Mucosa of descending colon (tissue), 3 donors: ENCODE measurements at regions not wholly inside any gene's neighbourhood (a gene's known extent, or its start where the extent isn't known, plus 50 kb on each side); places are given as distances from the start of the nearest gene placed in this dataset.
"Not testable (repeated sequence)": the region's sequence is repeated elsewhere in the genome, so short reads cannot be mapped to it uniquely, and the experiment has no call there.

Source experiments
- ATAC-seq: fragments of 200-7000 bp; cut with Tn5 transposase; one replicate; pipeline ENCODE4 v1.9.1; 2020; ENCODE audit warnings: mild to moderate bottlenecking, moderate library complexity
- DNase-seq, 3 donors: peaks; one replicate each; pipeline ENCODE4 v3.0.0-alpha.2; 2020
- H3K36me3 ChIP-seq: fragments of 200-600 bp; one replicate; pipeline ENCODE4 v1.8.0; 2021; ENCODE audit warnings: low read depth, mild to moderate bottlenecking
- H3K4me1 ChIP-seq: fragments of 200-600 bp; one replicate; pipeline ENCODE4 v1.8.0; 2021; ENCODE audit warnings: low read depth, mild to moderate bottlenecking
- H3K4me3 ChIP-seq: fragments of 200-600 bp; one replicate; pipeline ENCODE4 v1.8.0; 2021; ENCODE audit warnings: mild to moderate bottlenecking
- H3K9me3 ChIP-seq: fragments of 200-600 bp; one replicate; pipeline ENCODE4 v1.8.0; 2021; ENCODE audit warnings: mild to moderate bottlenecking
- CTCF ChIP-seq: fragments of 200-600 bp; IDR thresholded peaks from one replicate; pipeline ENCODE4 v1.8.0; 2022; ENCODE audit warnings: antibody characterized with exemption, mild to moderate bottlenecking
- intact Hi-C, 2 donors: fragments of 100-400 bp; cut with DNase I in 1 of 2; cut with micrococcal nuclease in 1 of 2; formaldehyde crosslinking; loops; one replicate each; pipeline versions ENCODE4 v1.11.0 to v1.11.1; 2022; cut with DNase I, micrococcal nuclease
- donor health status: DM: no; HTN: no; CAD: no; lungs with moderate emphysema.
- donor health status: DM: no; HTN: no; CAD: no.
- donor health status: DM: no; HTN: yes; CAD: no.

GRCh38 chr5:173395257-173395932 is 67.2 kb upstream of the STC2 start:
- Histone ChIP-seq H3K4me3 (no peak overlapping the region), H3K9me3 (peaks cover 4% of the 10 kb centered on the region), H3K4me1 (no peaks in the 10 kb centered on the region), H3K36me3 (no peaks in the 10 kb centered on the region)
- DNase-seq (no peak), ATAC-seq (no peak)
- intact Hi-C loops: no loop called here
- no peak for TF ChIP-seq CTCF

GRCh38 chr5:173394701-173395100 is 66.5 kb upstream of the STC2 start:
- no peak for TF ChIP-seq CTCF
- no peaks in the 10 kb centered on the region for H3K4me1 ChIP-seq
- intact Hi-C loops: no loop called here
- no peaks in the 10 kb centered on the region for H3K36me3 ChIP-seq
- DNase-seq: no peak
- no peak for ATAC-seq
- H3K9me3 ChIP-seq: peaks cover 4% of the 10 kb centered on the region
- no peak overlapping the region for H3K4me3 ChIP-seq

- Histone ChIP-seq H3K9me3 (peaks cover 4% of the 10 kb centered on the region), H3K36me3 (no peaks in the 10 kb centered on the region), H3K4me3 (no peak overlapping the region), H3K4me1 (no peaks in the 10 kb centered on the region)
- TF ChIP-seq CTCF: no peak
- ATAC-seq (no peak), DNase-seq (no peak)
- intact Hi-C loops: no loop called here
Measured at GRCh38 chr5:173392172-173392571, 64.0 kb upstream of the STC2 start.

GRCh38 chr5:173391031-173391430 is 62.8 kb upstream of the STC2 start:
- intact Hi-C loops: no loop called here
- no peaks in the 10 kb centered on the region for H3K36me3 ChIP-seq
- no peak for TF ChIP-seq CTCF
- H3K9me3 ChIP-seq: peaks cover 4% of the 10 kb centered on the region
- ATAC-seq: no peak
- DNase-seq: no peak
- H3K4me1 ChIP-seq: no peaks in the 10 kb centered on the region
- no peak overlapping the region for H3K4me3 ChIP-seq

GRCh38 chr5:173387293-173387692 is 59.1 kb upstream of the STC2 start:
- intact Hi-C loops, H3K4me1 ChIP-seq, H3K4me3 ChIP-seq, H3K9me3 ChIP-seq, DNase-seq, ATAC-seq, H3K36me3 ChIP-seq: not testable (repeated sequence)

- ATAC-seq (no peak), DNase-seq (no peak)
- intact Hi-C loops: no loop called here
- H3K4me1 ChIP-seq: no peaks in the 10 kb centered on the region
- no peak overlapping the region for H3K4me3 ChIP-seq
- TF ChIP-seq CTCF: no peak
- no peaks in the 10 kb centered on the region for H3K9me3 ChIP-seq
- H3K36me3 ChIP-seq: no peaks in the 10 kb centered on the region
Measured at GRCh38 chr5:173385832-173386360, 57.7 kb upstream of the STC2 start.
